Adipocyte (in vitro differentiated cells): ENCODE measurements at regions not wholly inside any gene's neighbourhood (a gene's known extent, or its start where the extent isn't known, plus 50 kb on each side); places are given as distances from the start of the nearest gene placed in this dataset.
A peak's percentile ranks its signal among the peaks of the same experiment; 100 is the strongest.

Experiments
- DNase-seq: peaks from one replicate; pipeline ENCODE4 v3.0.0-alpha.2; 2015; ENCODE audit warnings: low read depth
- H3K27me3 ChIP-seq: replicated peaks from 2 replicates; pipeline ENCODE4 v1.7.0; 2013; ENCODE audit warnings: mild to moderate bottlenecking, low read length, moderate library complexity; ENCODE audit not compliant: control insufficient read depth, insufficient read depth
- H3K36me3 ChIP-seq: 2 replicates; pipeline ENCODE4 v1.7.0; 2013; ENCODE audit warnings: low read length, mild to moderate bottlenecking, moderate library complexity; ENCODE audit not compliant: control insufficient read depth, insufficient read depth, severe bottlenecking
- H3K4me1 ChIP-seq: 2 replicates; pipeline ENCODE4 v1.7.0; 2013; ENCODE audit warnings: mild to moderate bottlenecking, low read length, moderate library complexity; ENCODE audit not compliant: control insufficient read depth, insufficient read depth
- H3K4me3 ChIP-seq: 2 replicates; pipeline ENCODE4 v1.7.0; 2013; ENCODE audit warnings: mild to moderate bottlenecking, low read length, moderate library complexity
- H3K9ac ChIP-seq: 2 replicates; pipeline ENCODE4 v1.7.0; 2013; ENCODE audit warnings: mild to moderate bottlenecking, low read length, moderate library complexity
- H3K9me3 ChIP-seq: 2 replicates; pipeline ENCODE4 v1.7.0; 2013; ENCODE audit warnings: mild to moderate bottlenecking, low read length, moderate library complexity; ENCODE audit not compliant: control insufficient read depth

DNA sequence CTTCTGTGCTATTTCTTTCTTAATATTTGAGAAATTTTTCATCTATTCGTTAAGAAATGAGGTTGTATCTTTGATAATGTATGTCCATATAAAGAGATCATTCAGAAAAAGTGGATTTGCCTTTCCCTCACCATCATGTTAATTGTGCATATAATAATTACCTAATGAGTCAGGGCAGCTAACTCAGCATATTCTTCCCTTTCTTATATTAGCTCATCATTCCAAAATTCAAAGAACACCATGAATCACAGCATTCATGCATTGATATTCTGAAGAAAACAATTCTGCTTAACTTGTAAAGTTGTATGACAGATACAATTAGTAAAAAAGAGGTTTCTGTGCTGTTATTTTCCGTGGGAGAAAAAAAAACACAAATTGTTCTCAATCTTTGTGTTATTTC lies 630.6 kb downstream of the TLE1 start:
- Histone ChIP-seq H3K9ac (no peak overlapping the region), H3K9me3 (peaks cover 14% of the 10 kb centered on the region), H3K27me3 (no peaks in the 10 kb centered on the region), H3K4me3 (no peak overlapping the region), H3K36me3 (no peaks in the 10 kb centered on the region), H3K4me1 (no peaks in the 10 kb centered on the region)
- DNase-seq, result no peak

DNA sequence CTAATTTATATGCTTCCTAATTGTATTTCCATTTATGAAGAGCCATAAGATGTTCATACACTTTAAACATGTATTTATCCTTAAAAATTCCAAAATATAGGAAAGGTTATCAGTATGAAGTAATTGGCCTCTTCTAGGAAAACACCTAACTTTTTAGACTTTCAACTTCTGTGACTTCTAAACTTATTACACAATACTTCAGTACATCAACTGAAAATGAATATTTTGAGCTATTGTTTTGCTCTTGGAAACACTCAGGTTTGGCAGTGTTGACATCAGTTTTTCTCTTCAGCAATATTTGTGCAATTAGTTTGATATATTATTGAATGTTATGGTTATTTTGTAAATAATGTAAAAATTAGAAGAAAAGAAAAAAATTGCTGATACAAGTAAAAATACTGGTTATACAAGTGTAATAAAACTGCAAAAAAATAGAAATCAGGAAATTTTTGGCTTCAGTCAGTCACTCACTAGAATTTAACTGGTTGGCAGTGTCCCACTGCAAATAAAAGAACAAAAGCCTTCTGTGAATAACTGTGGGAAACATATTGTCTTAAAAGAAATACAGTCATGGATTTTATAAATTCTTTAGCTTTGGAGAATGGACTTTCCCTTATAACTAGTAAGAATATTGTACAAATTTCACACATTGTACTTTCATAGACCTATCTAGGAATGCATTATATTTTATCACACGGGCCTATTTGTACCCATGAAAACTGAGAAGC lies 635.9 kb downstream of the TLE1 start:
- H3K4me3 ChIP-seq, result no peak overlapping the region
- no peaks in the 10 kb centered on the region for H3K9me3 ChIP-seq
- no peaks in the 10 kb centered on the region for H3K36me3 ChIP-seq
- H3K9ac ChIP-seq, result no peak overlapping the region
- no peak for DNase-seq
- no peaks in the 10 kb centered on the region for H3K27me3 ChIP-seq
- no peaks in the 10 kb centered on the region for H3K4me1 ChIP-seq

- Histone ChIP-seq H3K36me3 (no peaks in the 10 kb centered on the region), H3K9me3 (no peaks in the 10 kb centered on the region), H3K9ac (no peak overlapping the region), H3K27me3 (no peaks in the 10 kb centered on the region), H3K4me3 (no peak overlapping the region), H3K4me1 (no peaks in the 10 kb centered on the region)
- DNase-seq, result peak; percentile 71
Measured at GRCh38 chr9:81052846-81053245, 636.5 kb downstream of the TLE1 start.

DNA sequence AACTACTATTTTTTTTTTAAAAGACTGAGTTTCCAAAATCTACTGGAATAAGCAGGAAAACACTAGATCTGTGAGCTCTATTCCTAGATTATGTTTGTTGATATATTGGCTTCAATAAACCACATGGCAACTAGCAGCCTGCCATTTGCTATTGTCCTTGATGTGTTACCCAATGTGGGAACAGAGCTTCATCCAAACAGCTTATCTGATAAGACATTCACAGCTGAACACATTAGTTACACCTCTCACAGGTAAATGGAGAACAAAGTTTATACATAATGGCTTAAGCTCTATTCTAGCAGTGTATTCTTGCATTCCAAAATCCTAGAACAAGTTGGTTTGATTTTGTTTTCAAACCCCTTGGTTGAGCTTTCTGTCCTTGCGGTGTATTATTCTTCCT lies 642.1 kb downstream of the TLE1 start:
- no peaks in the 10 kb centered on the region for H3K4me1 ChIP-seq
- no peak overlapping the region for H3K9ac ChIP-seq
- H3K4me3 ChIP-seq, result no peak overlapping the region
- no peaks in the 10 kb centered on the region for H3K9me3 ChIP-seq
- DNase-seq, result no peak
- no peaks in the 10 kb centered on the region for H3K36me3 ChIP-seq
- peaks cover 4% of the 10 kb centered on the region for H3K27me3 ChIP-seq

DNA sequence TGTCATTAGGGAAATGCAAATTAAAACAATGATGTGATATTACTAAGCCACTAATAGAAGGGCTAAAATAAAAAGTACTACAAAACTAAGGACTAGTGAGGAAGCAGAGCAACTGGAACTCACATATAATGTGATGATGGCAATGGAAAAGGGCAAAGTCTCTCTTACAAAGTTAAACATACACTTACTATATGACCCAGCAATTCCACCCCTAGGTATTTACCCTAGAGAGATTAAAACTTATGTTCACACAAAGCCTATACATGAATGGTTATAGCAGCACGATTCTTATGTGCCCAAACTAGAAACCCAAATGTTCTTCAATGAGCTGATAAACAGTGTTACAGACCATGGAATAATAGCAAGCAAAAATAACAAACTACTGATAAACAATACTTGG lies 643.7 kb downstream of the TLE1 start:
- Histone ChIP-seq H3K9ac (no peak overlapping the region), H3K9me3 (no peaks in the 10 kb centered on the region), H3K4me1 (no peaks in the 10 kb centered on the region), H3K4me3 (no peak overlapping the region), H3K36me3 (no peaks in the 10 kb centered on the region), H3K27me3 (peaks cover 4% of the 10 kb centered on the region)
- DNase-seq, result no peak

GRCh38 chr9:81037889-81038288 lies 651.5 kb downstream of the TLE1 start:
- H3K4me1 ChIP-seq, result no peaks in the 10 kb centered on the region
- no peaks in the 10 kb centered on the region for H3K36me3 ChIP-seq
- H3K9ac ChIP-seq, result no peak overlapping the region
- no peaks in the 10 kb centered on the region for H3K9me3 ChIP-seq
- peaks cover 9% of the 10 kb centered on the region for H3K27me3 ChIP-seq
- no peak for DNase-seq
- H3K4me3 ChIP-seq, result no peak overlapping the region

- Histone ChIP-seq H3K9ac (no peak overlapping the region), H3K27me3 (peaks cover 9% of the 10 kb centered on the region), H3K9me3 (no peaks in the 10 kb centered on the region), H3K4me1 (peaks cover 14% of the 10 kb centered on the region), H3K36me3 (no peaks in the 10 kb centered on the region), H3K4me3 (no peak overlapping the region)
- DNase-seq, result no peak
Measured at GRCh38 chr9:81035601-81036000, 653.7 kb downstream of the TLE1 start.

- peaks cover 14% of the 10 kb centered on the region for H3K4me1 ChIP-seq
- DNase-seq, result peak; percentile 76
- H3K36me3 ChIP-seq, result no peaks in the 10 kb centered on the region
- H3K9ac ChIP-seq, result no peak overlapping the region
- H3K4me3 ChIP-seq, result no peak overlapping the region
- H3K9me3 ChIP-seq, result no peaks in the 10 kb centered on the region
- peaks cover 9% of the 10 kb centered on the region for H3K27me3 ChIP-seq
Measured at GRCh38 chr9:81035171-81035570, 654.2 kb downstream of the TLE1 start.

DNA sequence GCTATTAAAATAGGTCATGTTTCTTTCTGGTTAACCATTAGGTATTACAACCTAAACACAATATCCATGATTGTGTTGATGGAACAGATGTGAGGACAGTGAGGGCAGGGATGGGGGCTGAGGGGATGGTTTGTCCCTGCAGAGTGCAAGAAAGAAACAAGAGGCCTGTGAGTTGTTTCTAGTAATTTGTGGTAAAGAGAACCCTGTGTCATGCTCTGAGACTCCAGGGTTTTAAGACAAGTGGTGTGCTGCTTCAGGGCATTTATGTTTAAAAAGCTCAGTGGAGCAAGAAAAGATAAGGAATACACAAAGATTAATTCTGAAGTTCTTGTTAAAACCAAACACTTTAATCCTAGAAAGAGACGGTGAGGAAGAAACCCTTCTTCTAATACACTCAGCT lies 656.5 kb downstream of the TLE1 start:
- peak; percentile 33 for DNase-seq

DNA sequence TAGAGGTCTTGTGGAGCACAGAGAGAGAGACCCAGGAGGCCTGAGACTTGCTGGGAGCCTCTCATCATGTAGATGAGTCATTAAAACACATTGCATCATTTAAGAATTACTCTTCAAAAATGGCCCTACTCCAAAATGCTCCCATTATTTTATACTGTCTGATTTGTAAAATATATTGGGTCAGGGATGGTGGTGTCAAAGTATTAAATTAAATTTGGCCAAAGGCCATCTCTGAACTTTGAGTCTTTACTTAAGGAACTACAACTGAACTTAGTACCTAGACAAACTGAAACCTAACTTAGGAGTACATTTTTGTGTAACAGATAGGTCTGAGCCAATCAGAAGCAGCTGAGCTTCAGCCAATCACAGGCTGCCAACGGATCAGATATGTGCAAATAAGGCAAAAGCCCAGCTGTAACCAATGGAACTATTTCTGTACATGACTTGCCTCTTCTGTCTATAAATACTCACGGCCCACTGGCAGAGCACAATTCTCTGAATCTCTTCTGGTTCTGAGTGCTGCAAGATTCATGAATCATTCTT lies 657.2 kb downstream of the TLE1 start:
- Histone ChIP-seq H3K9me3 (no peaks in the 10 kb centered on the region), H3K36me3 (no peaks in the 10 kb centered on the region), H3K27me3 (no peaks in the 10 kb centered on the region), H3K9ac (no peak overlapping the region), H3K4me1 (peaks cover 14% of the 10 kb centered on the region), H3K4me3 (no peak overlapping the region)
- peak; percentile 78 for DNase-seq

More for the DNA sequence above, 656.5 kb downstream of the TLE1 start:
- Histone ChIP-seq H3K36me3 (no peaks in the 10 kb centered on the region), H3K9me3 (no peaks in the 10 kb centered on the region), H3K27me3 (peaks cover 3% of the 10 kb centered on the region), H3K4me1 (peaks cover 14% of the 10 kb centered on the region), H3K4me3 (no peak overlapping the region), H3K9ac (no peak overlapping the region)

- H3K27me3 ChIP-seq, result no peaks in the 10 kb centered on the region
- H3K36me3 ChIP-seq, result no peaks in the 10 kb centered on the region
- no peaks in the 10 kb centered on the region for H3K9me3 ChIP-seq
- H3K4me1 ChIP-seq, result peaks cover 14% of the 10 kb centered on the region
- no peak overlapping the region for H3K9ac ChIP-seq
- H3K4me3 ChIP-seq, result no peak overlapping the region
- DNase-seq, result no peak
Measured at GRCh38 chr9:81031422-81032029, 657.8 kb downstream of the TLE1 start.
